GM12878 (cell line): ENCODE measurements at regions not wholly inside any gene's neighbourhood (a gene's known extent, or its start where the extent isn't known, plus 50 kb on each side); places are given as distances from the start of the nearest gene placed in this dataset.

ENCODE experiments used
- ATAC-seq: fragments of 200-7000 bp; cut with Tn5 transposase; 3 replicates; pipeline ENCODE4 v1.9.1; 2020; ENCODE audit warnings: mild to moderate bottlenecking, moderate library complexity
- BruUV-seq: library from RNA; stranded (reverse); fragments of 400-500 nt; replicated peaks from 2 replicates; lab custom pipeline; 2021; lab: Mats Ljungman, UMichigan
- CTCF ChIA-PET: fragments of 300-600 bp; sonication (Branson Sonifier 250); formaldehyde crosslinking; extraction: SDS; loops from one replicate; lab custom pipeline; 2021; ENCODE audit warnings: inconsistent platforms; lab: Yijun Ruan, JAX
- POLR2A ChIA-PET: fragments of 350-600 bp; formaldehyde crosslinking; extraction: SDS; loops from one replicate; lab custom pipeline; 2021; ENCODE audit warnings: inconsistent platforms; lab: Charles Lee
- RAD21 ChIA-PET: fragments of 300-600 bp; sonication (Branson Sonifier 250); formaldehyde crosslinking; loops from one replicate; lab custom pipeline; 2023; ENCODE audit warnings: antibody characterized with exemption; ENCODE audit not compliant: unreplicated experiment; lab: Charles Lee
- SMC1A ChIA-PET: fragments of 300-600 bp; sonication (Branson Sonifier 250); formaldehyde crosslinking; loops from one replicate; lab custom pipeline; 2023; ENCODE audit not compliant: unreplicated experiment, uncharacterized antibody; lab: Charles Lee
- DNase-seq: peaks from one replicate; pipeline ENCODE4 v3.0.0-alpha.2; 2011; ENCODE audit warnings: low read depth, low spot score
- FAIRE-seq: peaks from 3 replicates; lab custom pipeline; 2011; peaks lifted over from hg19 to GRCh38; lab: Jason Lieb, UNC
- H2AFZ ChIP-seq: 2 replicates; pipeline ENCODE4 v1.6.0; 2011; ENCODE audit warnings: low read depth, low read length, control low read depth; ENCODE audit not compliant: control insufficient read depth
- H3K27ac ChIP-seq: 2 replicates; pipeline ENCODE4 v1.5.1; 2011; ENCODE audit warnings: control low read depth; ENCODE audit not compliant: control insufficient read depth, insufficient read depth
- H3K27me3 ChIP-seq, 2 experiments: replicated peaks in 1 of 2; 2 replicates each; pipeline versions ENCODE4 v1.6.0 to v1.6.1; 2011; ENCODE audit warnings: low read length in 1 of 2; ENCODE audit not compliant: control insufficient read depth in 2 of 2, insufficient read depth in 2 of 2
- H3K36me3 ChIP-seq, 2 experiments: 2 replicates each; pipeline ENCODE4 v1.5.1; 2011; ENCODE audit warnings: low read length in 1 of 2; ENCODE audit not compliant: control insufficient read depth in 2 of 2, insufficient read depth in 2 of 2
- H3K4me1 ChIP-seq: 2 replicates; pipeline ENCODE4 v1.6.1; 2011; ENCODE audit warnings: mild to moderate bottlenecking, low read length, moderate library complexity, mixed read lengths; ENCODE audit not compliant: control insufficient read depth, insufficient read depth
- H3K4me2 ChIP-seq: 2 replicates; pipeline ENCODE4 v1.6.0; 2011; ENCODE audit warnings: control low read depth; ENCODE audit not compliant: control insufficient read depth, insufficient read depth
- H3K4me3 ChIP-seq: fragments of 200-600 bp; sonication (generic); 2 replicates; pipeline ENCODE4 v1.5.1; 2016
- H3K79me2 ChIP-seq: 2 replicates; pipeline ENCODE4 v1.6.0; 2011; ENCODE audit warnings: low read length; ENCODE audit not compliant: control insufficient read depth, insufficient read depth
- H3K9ac ChIP-seq: 2 replicates; pipeline ENCODE4 v1.8.0; 2011; ENCODE audit warnings: low read length, control low read depth, mixed read lengths; ENCODE audit not compliant: control insufficient read depth, insufficient read depth
- H3K9me3 ChIP-seq: replicated peaks from 3 replicates; pipeline ENCODE4 v1.5.1; 2011; ENCODE audit warnings: mild to moderate bottlenecking, low read length; ENCODE audit not compliant: control insufficient read depth, insufficient read depth
- H4K20me1 ChIP-seq: 2 replicates; pipeline ENCODE4 v1.6.0; 2011; ENCODE audit not compliant: control insufficient read depth, insufficient read depth
- BCLAF1 ChIP-seq: fragments of 450-650 bp; IDR thresholded peaks from 2 replicates; pipeline ENCODE4 v1.6.1; 2017; ENCODE audit warnings: antibody characterized with exemption, mild to moderate bottlenecking, moderate library complexity
- BMI1 ChIP-seq: fragments of 450-650 bp; IDR thresholded peaks from 2 replicates; pipeline ENCODE4 v1.6.1; 2016; ENCODE audit warnings: mild to moderate bottlenecking, moderate library complexity, borderline replicate concordance
- CUX1 ChIP-seq: IDR thresholded peaks from 2 replicates; pipeline ENCODE4 v1.6.1; 2012; ENCODE audit warnings: improper control_type of control experiment, low read depth, low read length; ENCODE audit not compliant: insufficient replicate concordance
- IKZF1 ChIP-seq: fragments of 450-650 bp; conservative IDR thresholded peaks from 2 replicates; pipeline ENCODE4 v1.6.1; 2017; ENCODE audit warnings: antibody characterized with exemption, mild to moderate bottlenecking
- NFIC ChIP-seq: IDR thresholded peaks from 2 replicates; pipeline ENCODE4 v1.6.1; 2012; ENCODE audit warnings: low read depth, mild to moderate bottlenecking, inconsistent platforms, low read length, moderate library complexity
- RELB ChIP-seq: fragments of 450-650 bp; IDR thresholded peaks from 2 replicates; pipeline ENCODE4 v1.6.1; 2017; ENCODE audit warnings: low read depth, mild to moderate bottlenecking, moderate library complexity
- ZNF622 ChIP-seq: fragments of 450-650 bp; IDR thresholded peaks from 2 replicates; pipeline ENCODE4 v1.6.1; 2017; ENCODE audit warnings: mild to moderate bottlenecking, inconsistent platforms
- WGBS: methylation state at CpG from one replicate; pipeline ENCODE4 v1.1.6; 2016; ENCODE audit warnings: low lambda C conversion rate; ENCODE audit not compliant: insufficient replicate concordance, insufficient coverage; ENCODE audit errors: missing lambda C conversion rate; 5-methylcytosine and 5-hydroxymethylcytosine counted together
- in situ Hi-C: fragments of 300-500 bp; cut with MboI; formaldehyde crosslinking; loops from 9 replicates; pipeline ENCODE4 v1.14.3; 2018; ENCODE audit warnings: mixed read lengths
- intact Hi-C: fragments of 100-400 bp; cut with micrococcal nuclease; formaldehyde crosslinking; loops from one replicate; pipeline ENCODE4 v1.14.2; 2022; ENCODE audit not compliant: unreplicated experiment

- no peak overlapping the region for H3K9ac ChIP-seq
- H3K27ac ChIP-seq: no peak overlapping the region
- 53% methylated on average over 1 of the region's 1 CpG for WGBS
- TF ChIP-seq IKZF1 (no peak), BCLAF1 (no peak), ZNF622 (no peak), NFIC (no peak), RELB (no peak), BMI1 (no peak), CUX1 (no peak)
- H3K36me3 ChIP-seq: no peaks in the 10 kb centered on the region
- DNase-seq (no peak), ATAC-seq (no peak), FAIRE-seq (no peak)
- no peak overlapping the region for H3K4me2 ChIP-seq
- ChIA-PET RAD21 (no interaction called here), POLR2A (no interaction called here), SMC1A (interaction anchor here (0.5 to 1.4 kb wide), 4 partner anchors 10 to 254 kb away, joined by 3 to 6 read pairs (median 4); no protein-coding TSS in a partner anchor), CTCF (no interaction called here)
- BruUV-seq: no TSS peak
- H3K4me1 ChIP-seq: no peaks in the 10 kb centered on the region
- in situ Hi-C loops (no loop called here), intact Hi-C loops (no loop called here)
- no peak overlapping the region for H2AFZ ChIP-seq
- H3K9me3 ChIP-seq: no peaks in the 10 kb centered on the region; the same call in 2 of the 3 replicates
- H3K79me2 ChIP-seq: no peaks in the 10 kb centered on the region
- H4K20me1 ChIP-seq: no peaks in the 10 kb centered on the region
- no peaks in the 10 kb centered on the region for H3K27me3 ChIP-seq
- no peak overlapping the region for H3K4me3 ChIP-seq
These were observed 445.0 kb upstream of the RIOK2 start for GRCh38 chr5:97628031-97628430.
